Cardiac septum (tissue), 1 donor: ENCODE measurements at regions not wholly inside any gene's neighbourhood (a gene's known extent, or its start where the extent isn't known, plus 50 kb on each side); places are given as distances from the start of the nearest gene placed in this dataset.
"Not testable (repeated sequence)": the region's sequence is repeated elsewhere in the genome, so short reads cannot be mapped to it uniquely, and the experiment has no call there.

ENCODE experiments used
- DNase-seq: peaks from one replicate; pipeline ENCODE4 v3.0.0-alpha.2; 2020; ENCODE audit warnings: low spot score
- intact Hi-C: fragments of 100-400 bp; cut with DNase I; formaldehyde crosslinking; loops from one replicate; pipeline ENCODE4 v1.14.0; 2022
- donor health status: DM: no; HTN: no; CAD: no.

GRCh38 chr9:7324152-7324598 is 475.4 kb downstream of the DMAC1 start:
- intact Hi-C loops, result no loop called here
- DNase-seq, result no peak

- DNase-seq, result no peak
- intact Hi-C loops, result no loop called here
Measured at GRCh38 chr9:7320841-7321240, 478.7 kb downstream of the DMAC1 start.

DNA sequence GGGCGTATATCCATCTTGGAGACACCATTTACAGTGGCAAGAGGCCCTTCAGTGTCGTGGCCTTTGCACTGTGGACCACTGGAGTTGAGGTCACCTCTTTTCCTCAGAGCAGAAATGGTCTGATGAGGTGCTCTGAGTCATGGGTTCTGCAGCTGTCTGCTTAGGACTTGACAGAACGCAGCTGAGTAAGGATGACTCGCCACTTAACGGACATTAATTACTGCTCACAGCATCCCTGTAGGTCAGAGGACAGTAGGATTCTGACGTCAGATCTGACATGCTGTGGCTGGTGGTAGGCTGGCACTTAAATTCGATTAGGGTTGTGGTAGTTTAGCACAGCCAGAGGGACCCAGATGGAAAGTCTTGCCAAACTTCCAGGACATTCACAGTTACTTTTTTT is 479.4 kb downstream of the DMAC1 start:
- DNase-seq, result no peak
- intact Hi-C loops, result no loop called here

- no peak for DNase-seq
- intact Hi-C loops, result no loop called here
Measured at GRCh38 chr9:7318920-7319319, 480.7 kb downstream of the DMAC1 start.

GRCh38 chr9:7316967-7317366 is 482.6 kb downstream of the DMAC1 start:
- no peak for DNase-seq
- intact Hi-C loops, result no loop called here

- no peak for DNase-seq
- intact Hi-C loops, result no loop called here
Measured at GRCh38 chr9:7316166-7316795, 483.3 kb downstream of the DMAC1 start.

DNA sequence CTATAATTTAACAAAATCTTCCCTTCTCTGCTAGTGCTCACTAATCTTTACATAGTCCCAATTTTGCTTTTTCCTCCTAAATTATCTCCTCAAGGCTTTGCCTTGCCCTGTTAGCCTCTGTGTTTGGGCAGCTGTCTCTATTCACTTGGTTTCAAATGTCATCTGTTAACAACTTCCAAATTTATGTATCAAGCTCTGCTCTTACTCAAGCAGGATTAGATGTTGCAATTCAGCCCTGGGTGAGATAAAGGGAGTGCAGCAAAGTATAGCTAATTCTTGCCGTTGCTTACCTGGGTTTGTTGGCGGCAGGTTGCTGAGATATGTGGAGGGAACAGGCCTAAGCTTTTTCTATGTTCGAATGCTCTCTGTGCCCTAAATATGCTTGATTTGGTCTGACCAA is 483.8 kb downstream of the DMAC1 start:
- DNase-seq, result no peak
- intact Hi-C loops, result no loop called here

DNA sequence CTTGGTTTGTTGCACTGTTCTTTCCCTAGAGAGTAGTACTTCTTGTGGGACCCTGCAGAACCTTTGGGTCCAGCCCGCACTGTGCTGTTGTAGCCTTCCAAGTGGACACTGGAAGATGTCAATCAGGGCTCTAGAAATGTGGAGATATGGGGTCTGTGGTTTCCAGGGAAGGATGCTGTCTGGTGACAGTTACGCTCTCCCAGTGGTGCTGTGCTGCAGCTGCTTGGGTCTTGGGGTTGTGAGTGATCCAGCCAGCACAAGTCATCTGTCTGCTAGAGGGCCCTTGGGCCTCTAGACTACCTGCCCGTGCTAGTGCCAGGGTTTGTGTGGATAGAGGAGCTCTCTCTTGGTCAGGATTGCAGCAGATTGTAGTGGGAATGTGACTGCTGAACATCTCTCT is 484.5 kb downstream of the DMAC1 start:
- no peak for DNase-seq
- intact Hi-C loops, result no loop called here

GRCh38 chr9:7313389-7313788 is 486.2 kb downstream of the DMAC1 start:
- intact Hi-C loops, result no loop called here
- DNase-seq, result no peak

DNA sequence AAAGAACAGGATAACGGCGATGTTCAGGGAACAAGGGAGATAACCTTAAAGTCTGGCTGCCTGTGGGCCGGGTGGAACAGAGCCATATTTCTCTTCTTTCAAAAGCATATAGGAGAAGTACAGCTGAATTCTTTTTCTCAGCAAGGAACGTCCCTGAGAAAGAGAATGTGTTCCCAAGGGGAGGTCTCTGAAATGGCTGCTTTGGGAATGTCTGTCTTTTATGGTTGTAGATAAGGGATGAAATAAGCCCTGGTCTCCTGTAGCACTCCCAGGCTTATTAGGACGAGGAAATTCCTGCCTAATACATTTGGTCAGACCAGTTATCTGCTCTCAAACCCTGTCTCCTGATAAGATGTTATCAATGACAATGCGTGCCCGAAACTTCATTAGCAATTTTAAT is 490.5 kb downstream of the DMAC1 start:
- DNase-seq, intact Hi-C loops: not testable (repeated sequence)

DNA sequence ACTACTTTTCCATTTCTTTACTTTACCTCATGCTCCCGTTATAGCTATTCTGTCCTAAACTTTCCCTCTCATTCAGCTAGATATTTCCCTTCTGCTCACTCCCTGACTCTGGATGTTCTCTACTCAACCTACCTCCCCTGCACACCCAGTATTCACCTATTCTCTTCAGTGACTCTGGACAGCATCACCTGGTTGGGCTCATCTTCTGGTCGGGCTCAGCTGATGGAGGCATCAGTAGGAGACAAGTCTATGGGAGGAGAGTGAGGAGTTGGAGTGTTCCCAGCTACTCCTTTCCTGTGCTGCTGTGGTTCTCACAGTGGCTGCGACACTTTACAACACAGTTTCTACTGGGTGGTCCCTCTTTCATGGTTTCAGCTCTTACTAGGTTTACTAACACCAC is 493.9 kb downstream of the DMAC1 start:
- no peak for DNase-seq
- intact Hi-C loops, result no loop called here

DNA sequence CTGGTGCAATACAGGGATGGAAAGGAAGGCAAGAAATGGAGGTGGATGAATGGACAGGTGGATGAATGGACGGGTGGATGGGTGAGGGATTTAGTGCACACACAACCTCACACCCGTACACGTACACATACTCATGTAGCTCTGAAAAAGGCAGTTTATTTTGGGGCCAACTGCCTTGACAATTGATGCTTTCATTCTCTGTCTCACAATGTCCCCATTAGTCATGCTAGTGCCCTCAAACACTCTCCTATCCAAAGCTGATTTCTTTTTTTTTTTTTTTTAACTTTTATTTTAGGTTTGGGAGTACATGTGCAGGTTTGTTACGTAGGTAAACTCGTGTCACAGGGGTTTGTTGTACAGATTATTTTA is 495.0 kb downstream of the DMAC1 start:
- intact Hi-C loops, result no loop called here

GRCh38 chr9:7303907-7304626 is 495.5 kb downstream of the DMAC1 start:
- DNase-seq, result no peak
- intact Hi-C loops, result no loop called here

More for the DNA sequence above, 495.0 kb downstream of the DMAC1 start:
- DNase-seq, result no peak

DNA sequence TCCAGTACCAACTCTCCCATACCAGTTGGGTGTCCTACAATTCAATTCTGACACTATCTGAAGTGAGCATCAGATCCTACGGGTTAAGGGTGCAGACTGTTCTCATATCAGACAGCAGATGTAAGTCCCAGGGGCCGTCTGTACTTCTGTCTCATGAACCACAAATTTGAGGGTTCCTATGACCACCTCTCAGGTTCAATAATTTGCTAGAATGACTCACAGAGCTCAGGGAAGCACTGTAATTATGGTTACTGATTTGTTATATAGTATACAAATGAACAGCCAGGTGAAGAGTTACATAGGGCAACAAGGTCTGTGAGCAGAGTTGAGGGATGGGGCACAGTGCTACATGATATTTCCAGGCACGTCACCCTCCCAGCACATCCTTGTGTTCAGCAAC is 499.1 kb downstream of the DMAC1 start:
- no peak for DNase-seq
- intact Hi-C loops, result no loop called here

DNA sequence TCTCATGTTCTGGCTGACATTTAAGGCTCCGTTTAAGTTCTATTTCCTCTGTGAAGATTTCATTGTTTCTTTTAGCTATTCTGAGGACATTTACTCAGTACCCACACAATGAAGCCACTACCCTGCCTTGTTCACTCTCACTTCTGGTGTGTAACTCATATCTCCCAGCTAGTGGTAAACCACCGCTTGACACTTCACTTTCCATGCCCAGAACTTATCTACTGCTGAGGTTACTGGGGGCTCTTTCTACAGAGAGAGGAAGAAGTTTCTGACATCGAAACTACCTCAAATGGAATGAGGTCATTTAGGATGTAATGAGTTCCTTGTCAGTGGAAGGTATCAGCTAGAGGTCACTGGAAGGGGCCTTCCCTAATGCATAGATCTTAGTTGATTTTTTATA is 501.5 kb downstream of the DMAC1 start:
- intact Hi-C loops, result no loop called here
- no peak for DNase-seq

GRCh38 chr9:7297521-7297920 is 502.1 kb downstream of the DMAC1 start:
- no peak for DNase-seq
- intact Hi-C loops, result no loop called here

DNA sequence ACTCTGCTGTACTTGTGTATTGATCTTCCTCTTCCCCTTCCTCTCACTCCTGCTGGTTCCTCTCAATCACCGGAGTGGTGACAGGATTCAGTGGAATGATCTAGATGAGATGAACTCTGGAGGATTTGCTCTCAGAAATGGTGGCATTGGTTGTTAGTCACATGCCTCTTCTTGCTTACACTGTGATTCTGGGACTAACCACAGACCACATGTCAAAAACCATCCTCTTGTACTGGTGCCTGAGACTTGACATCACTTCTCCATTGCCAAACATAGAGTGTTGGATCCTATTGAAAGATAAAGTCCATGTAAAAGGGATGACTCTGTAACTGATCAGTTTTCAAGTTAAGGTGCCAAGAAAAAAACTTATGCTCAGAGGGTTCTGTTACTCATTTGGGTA is 506.5 kb downstream of the DMAC1 start:
- DNase-seq, result no peak
- intact Hi-C loops, result no loop called here

GRCh38 chr9:7289773-7290172 is 509.8 kb downstream of the DMAC1 start:
- DNase-seq, result no peak
- intact Hi-C loops, result no loop called here

DNA sequence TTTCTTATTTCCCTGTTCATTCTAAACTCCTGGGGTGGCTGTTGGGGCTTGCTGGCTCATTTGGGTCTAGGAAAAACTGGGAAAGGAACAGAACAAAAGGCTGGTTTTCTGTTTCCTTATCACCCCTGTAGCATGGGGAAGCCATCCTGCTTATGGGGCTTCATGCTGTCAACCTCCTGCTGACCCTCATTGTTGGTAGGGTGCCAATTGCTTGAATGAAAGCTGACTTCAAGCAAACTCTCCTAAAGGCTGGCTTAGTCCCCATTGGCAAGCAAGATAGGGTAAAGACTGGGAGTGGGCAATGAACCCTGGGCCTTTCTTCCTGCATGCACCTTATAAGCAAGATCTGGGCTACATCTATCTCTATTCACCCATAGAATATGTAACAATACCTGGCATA is 511.6 kb downstream of the DMAC1 start:
- intact Hi-C loops, result no loop called here
- DNase-seq, result no peak

- no peak for DNase-seq
- intact Hi-C loops, result no loop called here
Measured at GRCh38 chr9:7287065-7287464, 512.5 kb downstream of the DMAC1 start.

DNA sequence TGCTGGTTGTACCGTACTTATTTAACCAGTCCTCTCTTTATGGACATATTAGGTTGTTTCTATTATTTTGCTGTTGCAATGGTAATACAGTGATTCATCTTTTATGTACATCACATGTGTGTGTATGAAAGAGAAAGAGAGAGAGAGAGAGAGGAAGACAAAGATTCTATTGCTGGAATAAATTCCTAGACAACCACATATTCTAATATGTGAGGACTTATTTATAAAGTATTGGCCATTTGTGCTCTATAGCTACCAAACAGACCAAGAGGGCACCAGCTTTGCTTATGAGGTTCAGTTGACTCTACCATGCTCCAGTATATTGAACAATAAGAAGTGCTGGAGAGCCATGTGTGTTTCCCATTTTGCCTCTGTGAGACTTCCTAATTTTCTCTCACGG is 513.5 kb downstream of the DMAC1 start:
- intact Hi-C loops, result no loop called here

GRCh38 chr9:7285199-7285598 is 514.4 kb downstream of the DMAC1 start:
- no peak for DNase-seq
- intact Hi-C loops, result no loop called here

More for the DNA sequence above, 513.5 kb downstream of the DMAC1 start:
- DNase-seq, result no peak
